ENCODE measurements at regions not wholly inside any gene's neighbourhood (a gene's known extent, or its start where the extent isn't known, plus 50 kb on each side); places are given as distances from the start of the nearest gene placed in this dataset.
"Not testable (repeated sequence)": the region's sequence is repeated elsewhere in the genome, so short reads cannot be mapped to it uniquely, and the experiment has no call there.

DNA sequence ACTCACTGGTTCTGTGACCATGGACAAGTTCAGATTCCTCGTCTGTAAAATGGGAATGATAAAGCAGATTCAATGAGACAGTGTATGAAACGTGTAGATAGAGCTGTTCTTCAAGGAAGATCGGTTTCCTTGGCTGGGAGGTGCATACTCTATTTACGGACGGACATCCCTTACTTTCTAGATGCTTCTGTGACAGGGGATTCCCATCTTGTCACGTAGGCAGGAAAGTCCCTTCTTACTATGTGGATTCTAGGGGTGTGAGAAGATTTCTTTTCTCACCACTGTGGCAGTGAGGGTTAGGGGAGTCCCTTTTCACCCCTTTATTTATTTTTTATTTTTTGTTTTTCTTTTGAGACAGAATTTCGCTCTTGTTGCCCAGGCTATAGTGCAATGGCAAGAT lies 180.9 kb upstream of the TBL1XR1 start:
- Histone ChIP-seq H3K9ac (ENCODE audit: low read length in 5 of 5) (no peak overlapping the region), H3K27ac (ENCODE audit: low read depth, low read length) (no peak overlapping the region), H3K36me3 (ENCODE audit: control insufficient read depth in 5 of 5, insufficient read depth in 5 of 5, low read length in 5 of 5) (no peaks in the 10 kb centered on the region), H3K9me3 (ENCODE audit: control insufficient read depth in 5 of 5, low read length in 5 of 5) (peaks cover 0 to 7% (median 0%) of the 10 kb centered on the region in 5 donors), H3K4me1 (ENCODE audit: control insufficient read depth in 5 of 5, insufficient read depth in 5 of 5, low read length in 5 of 5) (no peaks in the 10 kb centered on the region), H3K27me3 (ENCODE audit: control insufficient read depth in 5 of 5, insufficient read depth in 4 of 5, low read length in 5 of 5) (no peaks in the 10 kb centered on the region), H3K4me3 (ENCODE audit: low read depth in 1 of 5, low read length in 5 of 5) (no peak overlapping the region)

DNA sequence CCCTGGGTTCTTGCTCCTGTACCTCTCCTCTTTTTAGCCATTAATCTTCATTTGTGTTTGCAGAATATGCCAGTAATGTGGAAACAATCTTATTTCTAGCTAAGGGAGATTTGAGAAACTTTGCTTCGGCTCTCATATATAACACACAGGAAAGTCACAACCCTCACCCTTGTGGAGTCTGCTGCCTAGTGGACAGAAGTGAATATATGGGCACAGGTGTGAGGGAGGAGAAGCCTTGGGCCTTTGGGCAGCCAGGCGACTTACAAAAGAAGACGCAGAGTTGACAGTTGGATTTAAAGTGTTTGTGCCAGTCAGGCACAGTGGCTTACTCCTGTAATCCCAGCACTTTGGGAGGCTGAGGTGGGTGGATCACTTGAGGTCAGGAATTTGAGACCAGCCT lies 181.8 kb upstream of the TBL1XR1 start:
- Histone ChIP-seq H3K27ac (ENCODE audit: low read depth, low read length) (no peak overlapping the region), H3K27me3 (ENCODE audit: control insufficient read depth in 5 of 5, insufficient read depth in 4 of 5, low read length in 5 of 5) (no peaks in the 10 kb centered on the region), H3K4me3 (ENCODE audit: low read depth in 1 of 5, low read length in 5 of 5) (no peak overlapping the region), H3K9ac (ENCODE audit: low read length in 5 of 5) (no peak overlapping the region), H3K4me1 (ENCODE audit: control insufficient read depth in 5 of 5, insufficient read depth in 5 of 5, low read length in 5 of 5) (no peaks in the 10 kb centered on the region), H3K9me3 (ENCODE audit: control insufficient read depth in 5 of 5, low read length in 5 of 5) (peaks cover 0 to 7% (median 0%) of the 10 kb centered on the region in 5 donors), H3K36me3 (ENCODE audit: control insufficient read depth in 5 of 5, insufficient read depth in 5 of 5, low read length in 5 of 5) (no peaks in the 10 kb centered on the region)

DNA sequence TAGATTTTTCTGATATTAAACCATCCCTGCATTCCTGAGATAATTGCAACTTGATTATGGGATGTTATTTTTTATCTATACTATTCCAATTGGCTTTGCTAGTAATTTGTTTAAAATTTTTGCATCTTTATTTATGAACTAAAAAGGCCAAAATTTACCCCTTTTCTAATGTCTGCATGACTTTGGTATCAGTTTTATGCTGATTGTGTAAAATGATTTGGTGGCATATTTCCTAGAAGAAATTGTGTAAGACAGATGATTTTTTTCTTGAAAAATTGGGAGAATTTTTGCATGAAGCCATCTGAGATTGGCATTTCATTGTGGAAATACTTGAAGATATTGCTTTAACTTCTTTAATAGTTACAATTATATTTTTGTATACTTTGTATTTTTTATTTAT lies 183.8 kb upstream of the TBL1XR1 start:
- no peak overlapping the region for H3K27ac ChIP-seq (ENCODE audit: low read depth, low read length)
- peaks cover 0 to 7% (median 0%) of the 10 kb centered on the region in 5 donors for H3K9me3 ChIP-seq (ENCODE audit: control insufficient read depth in 5 of 5, low read length in 5 of 5)
- H3K9ac ChIP-seq (ENCODE audit: low read length in 5 of 5): no peak overlapping the region

DNA sequence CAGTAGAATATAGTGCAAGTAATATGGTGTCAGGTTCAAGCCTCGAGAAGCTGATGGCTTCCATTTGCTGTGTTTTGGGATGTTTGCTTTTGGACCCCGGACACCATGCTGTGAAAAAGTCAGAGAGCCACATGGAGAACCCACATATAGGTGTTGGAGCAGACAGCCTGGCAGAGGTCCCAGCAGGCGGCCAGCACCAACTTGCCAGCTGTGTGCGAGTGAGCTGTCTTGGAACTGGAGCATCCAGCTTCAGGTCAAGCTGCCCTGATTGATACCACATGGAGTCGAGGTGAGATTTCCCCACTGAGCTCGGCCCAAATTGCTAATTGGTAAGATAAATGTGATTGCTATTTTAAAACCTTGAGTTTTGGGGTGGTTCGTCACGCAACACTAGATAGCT lies 185.7 kb upstream of the TBL1XR1 start:
- H3K4me3 ChIP-seq (ENCODE audit: low read depth in 1 of 5, low read length in 5 of 5): no peak overlapping the region
- H3K9me3 ChIP-seq (ENCODE audit: control insufficient read depth in 5 of 5, low read length in 5 of 5): peaks cover 0 to 7% (median 0%) of the 10 kb centered on the region in 5 donors
- H3K4me1 ChIP-seq (ENCODE audit: control insufficient read depth in 5 of 5, insufficient read depth in 5 of 5, low read length in 5 of 5): no peaks in the 10 kb centered on the region
- H3K27me3 ChIP-seq (ENCODE audit: control insufficient read depth in 5 of 5, insufficient read depth in 4 of 5, low read length in 5 of 5): no peaks in the 10 kb centered on the region
- H3K9ac ChIP-seq (ENCODE audit: low read length in 5 of 5): no peak overlapping the region
- no peak overlapping the region for H3K27ac ChIP-seq (ENCODE audit: low read depth, low read length)
- no peaks in the 10 kb centered on the region for H3K36me3 ChIP-seq (ENCODE audit: control insufficient read depth in 5 of 5, insufficient read depth in 5 of 5, low read length in 5 of 5)

More for the DNA sequence above, 183.8 kb upstream of the TBL1XR1 start:
- H3K4me3 ChIP-seq (ENCODE audit: low read depth in 1 of 5, low read length in 5 of 5): no peak overlapping the region
- H3K36me3 ChIP-seq (ENCODE audit: control insufficient read depth in 5 of 5, insufficient read depth in 5 of 5, low read length in 5 of 5): no peaks in the 10 kb centered on the region
- H3K27me3 ChIP-seq (ENCODE audit: control insufficient read depth in 5 of 5, insufficient read depth in 4 of 5, low read length in 5 of 5): no peaks in the 10 kb centered on the region
- H3K4me1 ChIP-seq (ENCODE audit: control insufficient read depth in 5 of 5, insufficient read depth in 5 of 5, low read length in 5 of 5): no peaks in the 10 kb centered on the region

DNA sequence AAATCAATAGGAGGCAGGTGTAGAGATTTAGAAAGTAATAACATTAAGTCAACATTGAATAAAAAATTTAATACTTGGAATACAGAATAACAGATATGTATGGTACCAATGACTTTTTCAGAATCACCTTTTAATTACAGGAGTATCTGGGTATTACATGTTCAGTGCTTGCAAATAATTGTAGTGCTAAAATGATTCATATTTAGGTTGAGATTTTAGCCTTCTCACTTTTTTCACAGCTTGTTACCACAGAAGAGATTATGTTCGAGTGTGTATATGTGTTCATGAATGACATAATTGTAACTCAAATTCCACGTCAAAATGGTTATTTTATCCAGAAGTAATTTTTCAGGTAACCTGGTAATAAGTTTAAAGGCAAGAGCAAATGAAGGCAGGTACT lies 187.9 kb upstream of the TBL1XR1 start:
- no peak overlapping the region for H3K27ac ChIP-seq (ENCODE audit: low read depth, low read length)
- no peaks in the 10 kb centered on the region for H3K4me1 ChIP-seq (ENCODE audit: control insufficient read depth in 5 of 5, insufficient read depth in 5 of 5, low read length in 5 of 5)
- no peaks in the 10 kb centered on the region for H3K36me3 ChIP-seq (ENCODE audit: control insufficient read depth in 5 of 5, insufficient read depth in 5 of 5, low read length in 5 of 5)
- H3K27me3 ChIP-seq (ENCODE audit: control insufficient read depth in 5 of 5, insufficient read depth in 4 of 5, low read length in 5 of 5): no peaks in the 10 kb centered on the region
- no peak overlapping the region for H3K4me3 ChIP-seq (ENCODE audit: low read depth in 1 of 5, low read length in 5 of 5)
- H3K9ac ChIP-seq (ENCODE audit: low read length in 5 of 5): no peak overlapping the region
- H3K9me3 ChIP-seq (ENCODE audit: control insufficient read depth in 5 of 5, low read length in 5 of 5): peaks cover 0 to 7% (median 0%) of the 10 kb centered on the region in 5 donors

DNA sequence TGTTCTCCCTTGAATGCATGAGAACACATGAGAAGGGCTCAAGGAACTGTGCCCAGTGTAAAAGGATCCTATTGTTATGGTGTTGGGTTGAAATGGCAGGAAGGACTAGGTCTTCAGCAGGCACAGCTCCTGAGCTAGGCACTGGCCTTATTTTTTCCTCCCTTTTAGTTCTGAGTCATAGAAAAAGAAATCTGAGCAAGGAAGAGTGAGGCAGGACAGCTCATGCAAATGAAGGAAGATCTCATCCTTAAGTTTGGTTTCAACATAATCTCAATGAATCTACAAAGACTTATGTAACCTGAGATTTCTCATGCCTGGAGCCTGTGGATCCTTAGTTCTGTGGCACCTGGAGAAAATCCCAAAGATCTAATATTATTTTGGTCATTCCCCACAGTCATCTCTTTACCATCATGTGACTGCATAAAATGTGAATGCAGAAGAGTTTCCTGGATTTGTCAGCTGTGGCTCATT lies 188.6 kb upstream of the TBL1XR1 start:
- Histone ChIP-seq H3K4me3 (ENCODE audit: low read depth in 1 of 5, low read length in 5 of 5) (no peak overlapping the region), H3K36me3 (ENCODE audit: control insufficient read depth in 5 of 5, insufficient read depth in 5 of 5, low read length in 5 of 5) (no peaks in the 10 kb centered on the region), H3K9me3 (ENCODE audit: control insufficient read depth in 5 of 5, low read length in 5 of 5) (peaks cover 0 to 3% (median 0%) of the 10 kb centered on the region in 5 donors), H3K4me1 (ENCODE audit: control insufficient read depth in 5 of 5, insufficient read depth in 5 of 5, low read length in 5 of 5) (no peaks in the 10 kb centered on the region), H3K27me3 (ENCODE audit: control insufficient read depth in 5 of 5, insufficient read depth in 4 of 5, low read length in 5 of 5) (no peaks in the 10 kb centered on the region), H3K27ac (ENCODE audit: low read depth, low read length) (no peak overlapping the region), H3K9ac (ENCODE audit: low read length in 5 of 5) (no peak overlapping the region)

DNA sequence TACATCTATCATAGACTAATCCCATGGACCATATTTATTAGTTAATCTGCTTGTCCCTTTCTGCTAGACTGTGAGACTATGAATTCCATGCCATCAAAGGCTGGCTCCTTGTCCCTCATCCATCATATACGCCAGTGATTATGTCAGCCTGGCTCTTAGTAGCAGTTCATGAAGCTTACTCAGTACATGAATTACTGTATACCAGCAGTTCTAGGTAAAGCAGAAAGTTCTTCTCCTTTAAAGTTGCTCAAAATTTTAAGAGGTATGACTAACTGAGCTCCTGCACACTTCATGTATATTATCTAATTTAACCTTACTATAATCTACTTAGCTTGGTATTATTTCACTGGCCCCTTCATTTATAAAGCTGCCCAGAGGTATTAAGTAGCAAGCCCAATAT lies 190.9 kb upstream of the TBL1XR1 start:
- Histone ChIP-seq H3K9me3 (ENCODE audit: control insufficient read depth in 5 of 5, low read length in 5 of 5) (no peaks in the 10 kb centered on the region), H3K9ac (ENCODE audit: low read length in 5 of 5) (no peak overlapping the region), H3K27ac (ENCODE audit: low read depth, low read length) (no peak overlapping the region), H3K4me3 (ENCODE audit: low read depth in 1 of 5, low read length in 5 of 5) (no peak overlapping the region), H3K27me3 (ENCODE audit: control insufficient read depth in 5 of 5, insufficient read depth in 4 of 5, low read length in 5 of 5) (no peaks in the 10 kb centered on the region), H3K4me1 (ENCODE audit: control insufficient read depth in 5 of 5, insufficient read depth in 5 of 5, low read length in 5 of 5) (no peaks in the 10 kb centered on the region), H3K36me3 (ENCODE audit: control insufficient read depth in 5 of 5, insufficient read depth in 5 of 5, low read length in 5 of 5) (no peaks in the 10 kb centered on the region)

DNA sequence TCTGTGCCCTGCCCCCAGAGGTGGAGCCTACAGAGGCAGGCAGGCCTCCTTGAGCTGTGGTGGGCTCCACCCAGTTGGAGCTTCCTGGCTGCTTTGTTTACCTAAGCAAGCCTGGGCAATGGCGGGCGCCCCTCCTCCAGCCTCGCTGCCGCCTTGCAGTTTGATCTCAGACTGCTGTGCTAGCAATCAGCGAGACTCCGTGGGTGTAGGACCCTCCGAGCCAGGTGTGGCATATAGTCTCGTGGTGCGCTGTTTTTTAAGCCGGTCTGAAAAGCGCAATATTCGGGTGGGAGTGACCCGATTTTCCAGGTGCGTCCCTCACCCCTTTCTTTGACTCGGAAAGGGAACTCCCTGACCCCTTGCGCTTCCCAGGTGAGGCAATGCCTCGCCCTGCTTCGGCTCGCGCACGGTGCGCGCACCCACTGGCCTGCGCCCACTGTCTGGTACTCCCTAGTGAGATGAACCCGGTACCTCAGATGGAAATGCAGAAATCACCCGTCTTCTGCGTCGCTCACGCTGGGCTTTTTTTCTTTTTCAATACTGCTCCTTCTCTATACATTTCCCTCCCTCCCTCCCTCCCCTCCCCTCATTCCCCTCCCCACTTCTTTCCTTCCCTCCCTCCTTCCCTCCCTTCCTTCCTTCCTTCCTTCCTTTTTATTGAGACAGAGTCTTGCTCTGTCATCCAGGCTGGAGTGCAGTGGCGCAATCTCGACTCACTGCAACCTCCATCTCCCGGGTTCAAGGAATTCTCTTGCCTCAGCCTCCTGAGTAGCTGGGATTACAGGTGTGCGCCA lies 197.1 kb upstream of the TBL1XR1 start:
- not testable (repeated sequence) for H3K27ac ChIP-seq (ENCODE audit: low read depth, low read length); H3K4me3 ChIP-seq (ENCODE audit: low read depth in 1 of 5, low read length in 5 of 5)

DNA sequence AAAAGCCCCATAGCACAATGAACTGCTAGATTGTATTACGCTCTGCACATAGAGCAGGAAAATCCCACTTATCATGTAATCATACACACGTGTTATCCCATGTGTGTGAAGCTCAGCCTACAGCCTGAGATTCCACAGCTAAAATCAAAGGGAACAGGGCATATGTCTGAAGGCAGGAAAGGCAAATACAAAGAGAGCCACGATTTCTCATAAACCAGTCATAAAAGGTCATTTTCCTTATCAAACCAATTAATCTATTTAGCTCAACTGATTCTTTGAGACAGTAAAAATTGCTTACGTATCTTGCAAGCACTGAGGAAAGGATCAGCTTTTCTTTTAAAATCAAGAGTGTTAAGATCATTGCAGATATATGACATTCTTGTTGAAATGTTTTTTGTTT lies 199.5 kb upstream of the TBL1XR1 start:
- H3K4me1 ChIP-seq (ENCODE audit: control insufficient read depth in 5 of 5, insufficient read depth in 5 of 5, low read length in 5 of 5): no peaks in the 10 kb centered on the region
- no peaks in the 10 kb centered on the region for H3K36me3 ChIP-seq (ENCODE audit: control insufficient read depth in 5 of 5, insufficient read depth in 5 of 5, low read length in 5 of 5)
- H3K27ac ChIP-seq (ENCODE audit: low read depth, low read length): no peak overlapping the region
- H3K27me3 ChIP-seq (ENCODE audit: control insufficient read depth in 5 of 5, insufficient read depth in 4 of 5, low read length in 5 of 5): no peaks in the 10 kb centered on the region
- H3K4me3 ChIP-seq (ENCODE audit: low read depth in 1 of 5, low read length in 5 of 5): no peak overlapping the region
- H3K9ac ChIP-seq (ENCODE audit: low read length in 5 of 5): no peak overlapping the region
- peaks cover 0 to 2% (median 0%) of the 10 kb centered on the region in 5 donors for H3K9me3 ChIP-seq (ENCODE audit: control insufficient read depth in 5 of 5, low read length in 5 of 5)

More for the DNA sequence above, 197.1 kb upstream of the TBL1XR1 start:
- not testable (repeated sequence) for H3K27me3 ChIP-seq (ENCODE audit: control insufficient read depth in 5 of 5, insufficient read depth in 4 of 5, low read length in 5 of 5); H3K4me1 ChIP-seq (ENCODE audit: control insufficient read depth in 5 of 5, insufficient read depth in 5 of 5, low read length in 5 of 5); H3K9me3 ChIP-seq (ENCODE audit: control insufficient read depth in 5 of 5, low read length in 5 of 5); H3K9ac ChIP-seq (ENCODE audit: low read length in 5 of 5); H3K36me3 ChIP-seq (ENCODE audit: control insufficient read depth in 5 of 5, insufficient read depth in 5 of 5, low read length in 5 of 5)

DNA sequence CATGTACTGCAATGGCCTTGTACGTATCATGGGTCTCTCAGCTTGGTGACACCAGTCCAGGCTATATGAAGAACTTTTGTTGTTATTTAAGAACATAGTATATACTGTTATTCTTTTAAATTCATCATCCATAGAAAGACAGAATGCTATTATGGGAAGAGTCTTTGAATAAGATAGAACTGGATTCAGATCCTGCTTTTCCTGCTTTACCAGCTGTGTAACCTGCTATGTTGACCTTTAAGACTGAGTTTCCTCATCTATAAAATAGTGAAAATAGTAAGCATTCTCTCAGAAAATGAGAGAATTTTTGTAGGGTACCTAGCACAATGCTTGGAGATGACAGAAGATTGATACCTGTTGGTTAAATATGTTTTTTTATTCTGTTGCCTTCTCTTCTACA lies 204.1 kb upstream of the TBL1XR1 start:
- Histone ChIP-seq H3K4me3 (ENCODE audit: low read depth in 1 of 5, low read length in 5 of 5) (no peak overlapping the region), H3K9ac (ENCODE audit: low read length in 5 of 5) (no peak overlapping the region), H3K9me3 (ENCODE audit: control insufficient read depth in 5 of 5, low read length in 5 of 5) (peaks cover 0 to 2% (median 0%) of the 10 kb centered on the region in 5 donors), H3K27me3 (ENCODE audit: control insufficient read depth in 5 of 5, insufficient read depth in 4 of 5, low read length in 5 of 5) (no peaks in the 10 kb centered on the region), H3K36me3 (ENCODE audit: control insufficient read depth in 5 of 5, insufficient read depth in 5 of 5, low read length in 5 of 5) (no peaks in the 10 kb centered on the region), H3K27ac (ENCODE audit: low read depth, low read length) (no peak overlapping the region), H3K4me1 (ENCODE audit: control insufficient read depth in 5 of 5, insufficient read depth in 5 of 5, low read length in 5 of 5) (no peaks in the 10 kb centered on the region)
